K562 (cell line): ENCODE measurements at regions not wholly inside any gene's neighbourhood (a gene's known extent, or its start where the extent isn't known, plus 50 kb on each side); places are given as distances from the start of the nearest gene placed in this dataset.

Experiments used
- ATAC-seq: fragments of 200-7000 bp; cut with Tn5 transposase; 3 replicates; pipeline ENCODE4 v1.9.1; 2020; ENCODE audit warnings: moderate library complexity
- BruUV-seq: library from RNA; stranded (reverse); fragments of 400-500 nt; replicated peaks from 2 replicates; lab custom pipeline; 2021; lab: Mats Ljungman, UMichigan
- CTCF ChIA-PET: fragments of 300-600 bp; formaldehyde crosslinking; extraction: SDS; loops from one replicate; lab custom pipeline; 2021; ENCODE audit warnings: low intra/inter-chr PET ratio; lab: Yijun Ruan, JAX
- POLR2A ChIA-PET: fragments of 300-600, 350-650 bp; sonication (Branson Sonifier 250); formaldehyde crosslinking; extraction: SDS; loops from one replicate; lab custom pipeline; 2021; ENCODE audit warnings: antibody characterized with exemption, inconsistent platforms; lab: Yijun Ruan, JAX
- DNase-seq, 4 experiments: peaks; one replicate each; pipeline versions ENCODE4 v3.0.0 to v3.0.0-alpha.2; 2011 to 2018; ENCODE audit warnings: low spot score in 3 of 4, mixed read lengths in 3 of 4; ENCODE audit errors: extremely low read depth in 1 of 4
- FAIRE-seq: peaks from 2 replicates; lab custom pipeline; 2011; peaks lifted over from hg19 to GRCh38; lab: Jason Lieb, UNC
- H2AFZ ChIP-seq: 2 replicates; pipeline ENCODE4 v1.6.0; 2011; ENCODE audit warnings: low read depth, low read length, control low read depth, inconsistent platforms
- H3K27ac ChIP-seq: fragments of 200-600 bp; 3 replicates; pipeline ENCODE4 v1.8.0; 2011; ENCODE audit warnings: low read depth, mild to moderate bottlenecking, control low read depth, inconsistent platforms, low read length, moderate library complexity, mixed read lengths; ENCODE audit errors: extremely low read depth
- H3K27me3 ChIP-seq, 2 experiments: fragments of 300-600 bp in 1 of 2; 2 replicates in 1 of 2; 3 replicates in 1 of 2; pipeline versions ENCODE4 v1.6.0 to v1.8.0; 2011; ENCODE audit warnings: inconsistent platforms in 2 of 2, low read length in 2 of 2, mild to moderate bottlenecking in 1 of 2, mixed read lengths in 1 of 2, moderate library complexity in 1 of 2; ENCODE audit not compliant: control insufficient read depth in 2 of 2, insufficient read depth in 2 of 2
- H3K36me3 ChIP-seq: fragments of 300-600 bp; 3 replicates; pipeline ENCODE4 v1.8.0; 2011; ENCODE audit warnings: mild to moderate bottlenecking, low read length, inconsistent platforms; ENCODE audit not compliant: control insufficient read depth, insufficient read depth
- H3K4me1 ChIP-seq, 2 experiments: fragments of 200-600 bp in 1 of 2; replicated peaks in 1 of 2; 2 replicates in 1 of 2; 3 replicates in 1 of 2; pipeline versions ENCODE4 v1.5.1 to v1.8.0; 2011; ENCODE audit warnings: inconsistent platforms in 2 of 2, low read length in 2 of 2, mild to moderate bottlenecking in 1 of 2, mixed read lengths in 1 of 2, moderate library complexity in 1 of 2; ENCODE audit not compliant: control insufficient read depth in 2 of 2, insufficient read depth in 2 of 2
- H3K4me2 ChIP-seq: 2 replicates; pipeline ENCODE4 v1.6.1; 2011; ENCODE audit warnings: low read length, control low read depth, inconsistent platforms, mixed read lengths; ENCODE audit not compliant: insufficient read depth
- H3K4me3 ChIP-seq: fragments of 200-600 bp; sonication (generic), shearing (Covaris generic); 2 replicates; pipeline ENCODE4 v1.5.1; 2016; ENCODE audit warnings: control low read depth, inconsistent platforms
- H3K79me2 ChIP-seq: fragments of 200-600 bp; 3 replicates; pipeline ENCODE4 v1.8.0; 2011; ENCODE audit warnings: low read length, inconsistent platforms; ENCODE audit not compliant: control insufficient read depth, insufficient read depth
- H3K9ac ChIP-seq, 2 experiments: 2 replicates each; pipeline versions ENCODE4 v1.6.0 to v1.6.1; 2011; ENCODE audit warnings: low read depth in 2 of 2, low read length in 2 of 2, control low read depth in 1 of 2, inconsistent platforms in 1 of 2, mild to moderate bottlenecking in 1 of 2, mixed read lengths in 1 of 2; ENCODE audit not compliant: insufficient read depth in 1 of 2
- H3K9me1 ChIP-seq: one replicate; pipeline ENCODE4 v1.6.0; 2011; ENCODE audit warnings: inconsistent platforms, mild to moderate bottlenecking, low read length, moderate library complexity; ENCODE audit not compliant: control insufficient read depth, insufficient read depth
- H3K9me3 ChIP-seq: replicated peaks from 2 replicates; pipeline ENCODE4 v1.5.1; 2011; ENCODE audit warnings: low read depth, low read length, inconsistent platforms; ENCODE audit not compliant: control insufficient read depth, insufficient read depth
- H4K20me1 ChIP-seq: replicated peaks from 2 replicates; pipeline ENCODE4 v1.6.1; 2011; ENCODE audit warnings: low read length, inconsistent platforms, mixed read lengths; ENCODE audit not compliant: control insufficient read depth, insufficient read depth
- HMGN3 ChIP-seq: IDR thresholded peaks from 2 replicates; pipeline ENCODE4 v1.6.1; 2011; ENCODE audit warnings: borderline replicate concordance, low read depth, mild to moderate bottlenecking, mixed read lengths, low read length; ENCODE audit not compliant: insufficient read length; ENCODE audit errors: extremely low read depth
- MED1 ChIP-seq: sonication (generic); formaldehyde crosslinking; IDR thresholded peaks from 2 replicates; pipeline ENCODE4 v1.8.1; 2023; ENCODE audit warnings: missing genetic modification reagents, borderline replicate concordance
- MITF ChIP-seq: IDR thresholded peaks from 2 replicates; pipeline ENCODE4 v1.6.1; 2014; ENCODE audit warnings: antibody characterized with exemption
- MYBL2 ChIP-seq, 2 experiments: fragments of 450-650 bp in 1 of 2; sonication (generic) in 1 of 2; formaldehyde crosslinking in 1 of 2; IDR thresholded peaks; 2 replicates each; pipeline versions ENCODE4 v1.6.1 to v1.8.1; 2017 to 2022; ENCODE audit warnings: borderline replicate concordance in 1 of 2, inconsistent platforms in 1 of 2, low read depth in 1 of 2, mild to moderate bottlenecking in 1 of 2, missing genetic modification reagents in 1 of 2, moderate library complexity in 1 of 2
- NBN ChIP-seq: fragments of 450-650 bp; IDR thresholded peaks from 2 replicates; pipeline ENCODE4 v1.6.1; 2016; ENCODE audit warnings: low read depth, mild to moderate bottlenecking
- NR2C1 ChIP-seq, 2 experiments: fragments of 450-650 bp; IDR thresholded peaks; 2 replicates each; pipeline ENCODE4 v1.6.1; 2017; ENCODE audit warnings: mild to moderate bottlenecking in 2 of 2, antibody characterized with exemption in 1 of 2, inconsistent platforms in 1 of 2, missing compliant biosample characterization in 1 of 2, missing genetic modification characterization in 1 of 2
- POLR2G ChIP-seq: fragments of 200-400 bp; formaldehyde crosslinking; IDR thresholded peaks from 2 replicates; pipeline ENCODE4 v1.6.1; 2017; ENCODE audit warnings: low read depth, mild to moderate bottlenecking, antibody characterized with exemption, low read length, moderate library complexity
- ZNF696 ChIP-seq: fragments of 250-450 bp; sonication (Bioruptor Pico); conservative IDR thresholded peaks from 2 replicates; pipeline ENCODE4 v1.4.0; 2020; ENCODE audit warnings: mild to moderate bottlenecking, moderate library complexity
- ZSCAN32 ChIP-seq: fragments of 450-650 bp; formaldehyde crosslinking; IDR thresholded peaks from 2 replicates; pipeline ENCODE4 v1.4.0; 2020; ENCODE audit warnings: mild to moderate bottlenecking, moderate library complexity
- WGBS: fragments of 100-300 bp; shearing (Covaris generic); methylation state at CpG from one replicate; pipeline ENCODE4 v1.1.6; 2016; ENCODE audit warnings: low coverage, mixed read lengths; ENCODE audit not compliant: insufficient coverage; ENCODE audit errors: missing lambda C conversion rate; 5-methylcytosine and 5-hydroxymethylcytosine counted together
- in situ Hi-C: fragments of 300-500 bp; cut with MboI; formaldehyde crosslinking; loops from 4 replicates; pipeline ENCODE4 v1.15.0; 2018; ENCODE audit warnings: inconsistent platforms, mixed read lengths
- intact Hi-C: fragments of 100-400 bp; cut with micrococcal nuclease; formaldehyde crosslinking; loops from 2 replicates; pipeline ENCODE4 v1.14.2; 2022
- TF ChIP-seq, protein P1 (sequence below): fragments of 200-800 bp; sonication (Bioruptor generic); IDR thresholded peaks from 2 replicates; pipeline ENCODE4 v1.6.1; 2017; ENCODE audit warnings: missing genetic modification characterization, missing compliant biosample characterization

DNA sequence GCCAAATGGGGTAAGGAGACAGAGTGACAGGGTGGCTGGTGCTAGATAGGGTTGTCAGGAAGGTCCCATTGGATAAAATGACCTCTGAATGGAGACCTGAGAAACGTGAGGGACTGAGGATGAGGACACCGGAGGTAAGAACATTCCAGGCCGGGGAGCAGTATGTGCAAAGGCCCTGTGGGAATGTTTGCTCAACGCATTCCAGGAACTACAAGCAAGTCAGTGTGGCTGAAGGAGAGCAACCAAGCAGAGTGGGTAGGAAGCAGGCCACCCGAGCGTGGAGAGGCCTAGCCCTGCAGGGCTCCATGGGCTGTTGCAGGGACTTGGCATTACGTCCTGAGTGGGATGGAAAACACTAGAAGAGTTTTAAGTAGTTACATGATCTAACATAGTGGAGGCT, 185.6 kb downstream of the ZBTB18 start:
- Histone ChIP-seq H4K20me1 (no peaks in the 10 kb centered on the region), H3K79me2 (no peaks in the 10 kb centered on the region), H2AFZ (no peak overlapping the region), H3K9me3 (no peaks in the 10 kb centered on the region), H3K9me1 (no peaks in the 10 kb centered on the region), H3K36me3 (no peaks in the 10 kb centered on the region), H3K4me2 (no peak overlapping the region), H3K4me3 (no peak overlapping the region), H3K9ac (no peak overlapping the region), H3K27me3 (peaks cover 42 to 63% of the 10 kb centered on the region in 2 experiments), H3K27ac (no peak overlapping the region), H3K4me1 (peaks cover 0 to 2% of the 10 kb centered on the region in 2 experiments; a peak in 1 of 5 replicates)
- intact Hi-C loops (no loop called here), in situ Hi-C loops (no loop called here)
- no peak for FAIRE-seq
- DNase-seq = no peak
- no peak for ATAC-seq
- WGBS = 2% methylated on average over 7 of the region's 7 CpGs
- CTCF ChIA-PET = no interaction called here
- POLR2A ChIA-PET = no interaction called here
- no peak for TF ChIP-seq NBN
- TF ChIP-seq, protein P1, sequence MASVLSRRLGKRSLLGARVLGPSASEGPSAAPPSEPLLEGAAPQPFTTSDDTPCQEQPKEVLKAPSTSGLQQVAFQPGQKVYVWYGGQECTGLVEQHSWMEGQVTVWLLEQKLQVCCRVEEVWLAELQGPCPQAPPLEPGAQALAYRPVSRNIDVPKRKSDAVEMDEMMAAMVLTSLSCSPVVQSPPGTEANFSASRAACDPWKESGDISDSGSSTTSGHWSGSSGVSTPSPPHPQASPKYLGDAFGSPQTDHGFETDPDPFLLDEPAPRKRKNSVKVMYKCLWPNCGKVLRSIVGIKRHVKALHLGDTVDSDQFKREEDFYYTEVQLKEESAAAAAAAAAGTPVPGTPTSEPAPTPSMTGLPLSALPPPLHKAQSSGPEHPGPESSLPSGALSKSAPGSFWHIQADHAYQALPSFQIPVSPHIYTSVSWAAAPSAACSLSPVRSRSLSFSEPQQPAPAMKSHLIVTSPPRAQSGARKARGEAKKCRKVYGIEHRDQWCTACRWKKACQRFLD (CRISPR knock-in tag) = no peak
- TF ChIP-seq HMGN3 = no peak
- TF ChIP-seq MED1 = no peak
- TF ChIP-seq MYBL2 (IDR thresholded peaks at IDR 0.05; ENCODE audit: low read depth) = no peak
- no peak for TF ChIP-seq MYBL2 (CRISPR knock-in tag; IDR thresholded peaks at IDR 0.05; ENCODE audit: borderline replicate concordance)
- no peak for TF ChIP-seq NR2C1 (IDR thresholded peaks at IDR 0.05)
- no peak for TF ChIP-seq NR2C1 (tag; IDR thresholded peaks at IDR 0.05)
- TF ChIP-seq ZSCAN32 (CRISPR knock-in tag) = no peak
- TF ChIP-seq POLR2G = no peak
- no peak for TF ChIP-seq ZNF696
- TF ChIP-seq MITF = no peak
- BruUV-seq = no TSS peak
